Fibroblast of lung (primary cell): ENCODE measurements at regions not wholly inside any gene's neighbourhood (a gene's known extent, or its start where the extent isn't known, plus 50 kb on each side); places are given as distances from the start of the nearest gene placed in this dataset.
"Not testable (repeated sequence)": the region's sequence is repeated elsewhere in the genome, so short reads cannot be mapped to it uniquely, and the experiment has no call there.

Source experiments
- DNase-seq, 2 donors: peaks; one replicate each; pipeline versions ENCODE4 v3.0.0 to v3.0.0-alpha.2; 2010; ENCODE audit warnings: low read depth in 2 of 2
- H2AFZ ChIP-seq: 2 replicates; pipeline ENCODE4 v1.5.1; 2012; ENCODE audit warnings: low read length, control low read depth, inconsistent platforms
- H3K27ac ChIP-seq: 2 replicates; pipeline ENCODE4 v1.5.1; 2011; ENCODE audit warnings: low read length, control low read depth; ENCODE audit not compliant: insufficient read depth
- H3K27me3 ChIP-seq: 2 replicates; pipeline ENCODE4 v1.5.1; 2011; ENCODE audit warnings: mild to moderate bottlenecking, low read length; ENCODE audit not compliant: control insufficient read depth, insufficient read depth
- H3K36me3 ChIP-seq: 2 replicates; pipeline ENCODE4 v1.5.1; 2011; ENCODE audit warnings: low read length; ENCODE audit not compliant: control insufficient read depth, insufficient read depth
- H3K4me1 ChIP-seq: 2 replicates; pipeline ENCODE4 v1.5.1; 2011; ENCODE audit warnings: low read length; ENCODE audit not compliant: control insufficient read depth, insufficient read depth; ENCODE audit errors: extremely low read depth
- H3K4me2 ChIP-seq: 2 replicates; pipeline ENCODE4 v1.5.1; 2011; ENCODE audit warnings: low read length, control low read depth; ENCODE audit not compliant: insufficient read depth; ENCODE audit errors: extremely low read depth
- H3K4me3 ChIP-seq, 4 experiments: fragments of 200-600 bp in 1 of 4; sonication (generic) in 1 of 4; replicated peaks in 1 of 4; 2 replicates each; pipeline ENCODE4 v1.5.1; 2011 to 2016; ENCODE audit warnings: low read length in 4 of 4, low read depth in 3 of 4, mild to moderate bottlenecking in 3 of 4, control low read depth in 2 of 4, inconsistent platforms in 1 of 4, mixed read lengths in 1 of 4; ENCODE audit not compliant: insufficient read depth in 1 of 4; ENCODE audit errors: control extremely low read depth in 1 of 4
- H3K79me2 ChIP-seq: 2 replicates; pipeline ENCODE4 v1.5.1; 2012; ENCODE audit warnings: mild to moderate bottlenecking, low read length, inconsistent platforms; ENCODE audit not compliant: control insufficient read depth, insufficient read depth
- H3K9ac ChIP-seq: 2 replicates; pipeline ENCODE4 v1.5.1; 2011; ENCODE audit warnings: mild to moderate bottlenecking, low read length, control low read depth; ENCODE audit not compliant: insufficient read depth
- H3K9me3 ChIP-seq: 2 replicates; pipeline ENCODE4 v1.5.1; 2012; ENCODE audit warnings: low read depth, low read length; ENCODE audit not compliant: control insufficient read depth, insufficient read depth
- H4K20me1 ChIP-seq: 2 replicates; pipeline ENCODE4 v1.5.1; 2011; ENCODE audit warnings: low read length; ENCODE audit not compliant: control insufficient read depth, insufficient read depth; ENCODE audit errors: extremely low read depth
- EZH2 ChIP-seq: IDR thresholded peaks from 2 replicates; pipeline ENCODE4 v1.5.1; 2012; ENCODE audit warnings: low read length, control low read depth, mild to moderate bottlenecking; ENCODE audit errors: missing control alignments
- TF ChIP-seq, protein P1 (sequence below), 2 donors: IDR thresholded peaks in 1 of 2; conservative IDR thresholded peaks in 1 of 2; 1 replicate in 1 of 2; 2 replicates in 1 of 2; pipeline ENCODE4 v1.5.1; 2011 to 2012; ENCODE audit warnings: low read length in 2 of 2, control low read depth in 1 of 2, inconsistent platforms in 1 of 2, low read depth in 1 of 2, mild to moderate bottlenecking in 1 of 2

DNA sequence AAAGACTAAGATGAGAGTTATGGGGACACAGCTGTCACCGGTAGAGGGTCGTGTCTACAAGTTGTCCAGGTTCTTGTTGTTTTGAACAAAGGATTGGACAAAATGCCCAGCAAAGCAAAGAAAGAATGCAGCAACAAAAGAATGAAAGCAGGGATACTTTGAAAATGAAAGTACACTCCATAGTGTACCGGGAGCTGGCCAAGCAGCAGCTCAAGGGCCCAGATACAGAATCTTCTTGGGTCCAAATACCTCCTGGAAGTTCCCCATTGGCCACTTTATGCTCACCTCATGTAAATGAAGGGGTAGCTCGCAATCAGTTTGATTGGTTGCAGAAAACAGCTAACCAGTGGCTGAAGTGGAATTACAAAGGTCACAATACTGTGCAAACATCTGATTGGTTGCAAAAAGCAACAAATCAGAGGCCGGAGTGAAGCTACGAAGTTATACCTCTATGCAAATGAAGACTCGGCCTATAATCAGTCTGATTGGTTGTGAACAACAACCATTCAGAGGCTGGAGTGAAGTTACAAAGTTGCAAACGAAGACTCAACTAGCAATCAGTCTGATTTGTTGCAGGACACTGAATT, 474.9 kb upstream of the TMEFF2 start:
- no peaks in the 10 kb centered on the region for H3K79me2 ChIP-seq
- no peak overlapping the region for H3K4me2 ChIP-seq
- no peak overlapping the region for H3K9ac ChIP-seq
- no peak overlapping the region for H3K27ac ChIP-seq
- H3K9me3 ChIP-seq: no peaks in the 10 kb centered on the region
- TF ChIP-seq EZH2: no peak
- TF ChIP-seq, protein P1, sequence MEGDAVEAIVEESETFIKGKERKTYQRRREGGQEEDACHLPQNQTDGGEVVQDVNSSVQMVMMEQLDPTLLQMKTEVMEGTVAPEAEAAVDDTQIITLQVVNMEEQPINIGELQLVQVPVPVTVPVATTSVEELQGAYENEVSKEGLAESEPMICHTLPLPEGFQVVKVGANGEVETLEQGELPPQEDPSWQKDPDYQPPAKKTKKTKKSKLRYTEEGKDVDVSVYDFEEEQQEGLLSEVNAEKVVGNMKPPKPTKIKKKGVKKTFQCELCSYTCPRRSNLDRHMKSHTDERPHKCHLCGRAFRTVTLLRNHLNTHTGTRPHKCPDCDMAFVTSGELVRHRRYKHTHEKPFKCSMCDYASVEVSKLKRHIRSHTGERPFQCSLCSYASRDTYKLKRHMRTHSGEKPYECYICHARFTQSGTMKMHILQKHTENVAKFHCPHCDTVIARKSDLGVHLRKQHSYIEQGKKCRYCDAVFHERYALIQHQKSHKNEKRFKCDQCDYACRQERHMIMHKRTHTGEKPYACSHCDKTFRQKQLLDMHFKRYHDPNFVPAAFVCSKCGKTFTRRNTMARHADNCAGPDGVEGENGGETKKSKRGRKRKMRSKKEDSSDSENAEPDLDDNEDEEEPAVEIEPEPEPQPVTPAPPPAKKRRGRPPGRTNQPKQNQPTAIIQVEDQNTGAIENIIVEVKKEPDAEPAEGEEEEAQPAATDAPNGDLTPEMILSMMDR (conservative IDR thresholded peaks at IDR 0.05 in 1 of 2, IDR thresholded peaks at IDR 0.05 in 1 of 2; ENCODE audit: low read depth in 1 of 2, low read length in 2 of 2): no peak
- no peaks in the 10 kb centered on the region for H4K20me1 ChIP-seq
- no peaks in the 10 kb centered on the region for H3K27me3 ChIP-seq
- no peaks in the 10 kb centered on the region for H3K4me1 ChIP-seq
- no peaks in the 10 kb centered on the region for H3K36me3 ChIP-seq
- no peak overlapping the region for H3K4me3 ChIP-seq
- DNase-seq: no peak
- no peak overlapping the region for H2AFZ ChIP-seq

GRCh38 chr2:192660555-192660954, 465.8 kb upstream of the TMEFF2 start:
- H3K4me2 ChIP-seq, H3K79me2 ChIP-seq, H3K9ac ChIP-seq, H3K4me3 ChIP-seq, H3K27ac ChIP-seq, H4K20me1 ChIP-seq, H3K36me3 ChIP-seq, H3K27me3 ChIP-seq, H3K4me1 ChIP-seq, H3K9me3 ChIP-seq, DNase-seq, H2AFZ ChIP-seq: not testable (repeated sequence)

- Histone ChIP-seq H3K4me1 (no peaks in the 10 kb centered on the region), H3K36me3 (no peaks in the 10 kb centered on the region), H3K27ac (no peak overlapping the region), H3K9me3 (no peaks in the 10 kb centered on the region), H3K9ac (no peak overlapping the region), H4K20me1 (no peaks in the 10 kb centered on the region), H2AFZ (no peak overlapping the region), H3K79me2 (no peaks in the 10 kb centered on the region), H3K4me2 (no peak overlapping the region), H3K4me3 (no peak overlapping the region), H3K27me3 (no peaks in the 10 kb centered on the region)
- TF ChIP-seq, protein P1 (conservative IDR thresholded peaks at IDR 0.05 in 1 of 2, IDR thresholded peaks at IDR 0.05 in 1 of 2; ENCODE audit: low read depth in 1 of 2, low read length in 2 of 2): no peak
- no peak for TF ChIP-seq EZH2
- DNase-seq: no peak
These were observed 462.6 kb upstream of the TMEFF2 start for GRCh38 chr2:192657362-192657761.
